GM18867 (cell line): ENCODE measurements at regions not wholly inside any gene's neighbourhood (a gene's known extent, or its start where the extent isn't known, plus 50 kb on each side); places are given as distances from the start of the nearest gene placed in this dataset.
A peak's percentile ranks its signal among the peaks of the same experiment; 100 is the strongest.

Experiments used
- ATAC-seq: cut with Tn5 transposase; IDR thresholded peaks from one replicate; pipeline ENCODE4 v1.9.1; 2021; ENCODE audit warnings: mild to moderate bottlenecking, moderate library complexity; ENCODE audit not compliant: unreplicated experiment

- no peak for ATAC-seq
These were observed 351.1 kb downstream of the ZSWIM6 start for GRCh38 chr5:61683148-61683547.

- no peak for ATAC-seq
These were observed 351.9 kb downstream of the ZSWIM6 start for GRCh38 chr5:61683926-61684325.

- ATAC-seq: no peak
These were observed 354.6 kb downstream of the ZSWIM6 start for GRCh38 chr5:61686491-61687257.

GRCh38 chr5:61687371-61687770 lies 355.3 kb downstream of the ZSWIM6 start:
- no peak for ATAC-seq

GRCh38 chr5:61689153-61689846 lies 357.2 kb downstream of the ZSWIM6 start:
- ATAC-seq: no peak

- no peak for ATAC-seq
These were observed 365.9 kb downstream of the ZSWIM6 start for GRCh38 chr5:61697809-61698558.

GRCh38 chr5:61701877-61702602 lies 370.0 kb downstream of the ZSWIM6 start:
- ATAC-seq: peak; percentile 59

GRCh38 chr5:61702784-61703183 lies 370.7 kb downstream of the ZSWIM6 start:
- ATAC-seq: no peak

GRCh38 chr5:61704289-61704688 lies 372.2 kb downstream of the ZSWIM6 start:
- peak; percentile 51 for ATAC-seq

- ATAC-seq: no peak
These were observed 374.7 kb downstream of the ZSWIM6 start for GRCh38 chr5:61706751-61707150.

- no peak for ATAC-seq
These were observed 387.1 kb downstream of the ZSWIM6 start for GRCh38 chr5:61719124-61719523.

GRCh38 chr5:61720829-61721228 lies 388.8 kb downstream of the ZSWIM6 start:
- no peak for ATAC-seq

GRCh38 chr5:61724102-61724501 lies 392.0 kb downstream of the ZSWIM6 start:
- peak; percentile 56 for ATAC-seq

- no peak for ATAC-seq
These were observed 396.2 kb downstream of the ZSWIM6 start for GRCh38 chr5:61728287-61728686.

- ATAC-seq: no peak
These were observed 398.8 kb downstream of the ZSWIM6 start for GRCh38 chr5:61730866-61731265.

- ATAC-seq: no peak
These were observed 399.3 kb downstream of the ZSWIM6 start for GRCh38 chr5:61731267-61731945.

- no peak for ATAC-seq
These were observed 399.9 kb downstream of the ZSWIM6 start for GRCh38 chr5:61731946-61732314.

GRCh38 chr5:61732369-61732768 lies 400.3 kb downstream of the ZSWIM6 start:
- no peak for ATAC-seq

GRCh38 chr5:61732796-61733195 lies 400.7 kb downstream of the ZSWIM6 start:
- ATAC-seq: no peak

- ATAC-seq: no peak
These were observed 401.9 kb downstream of the ZSWIM6 start for GRCh38 chr5:61734001-61734400.

GRCh38 chr5:61734966-61735365 lies 402.9 kb downstream of the ZSWIM6 start:
- ATAC-seq: no peak
